K562 (cell line): ENCODE measurements at regions not wholly inside any gene's neighbourhood (a gene's known extent, or its start where the extent isn't known, plus 50 kb on each side); places are given as distances from the start of the nearest gene placed in this dataset.

Experiments used
- ATAC-seq: fragments of 200-7000 bp; cut with Tn5 transposase; 3 replicates; pipeline ENCODE4 v1.9.1; 2020; ENCODE audit warnings: moderate library complexity
- BruUV-seq: library from RNA; stranded (reverse); fragments of 400-500 nt; replicated peaks from 2 replicates; lab custom pipeline; 2021; lab: Mats Ljungman, UMichigan
- CTCF ChIA-PET: fragments of 300-600 bp; formaldehyde crosslinking; extraction: SDS; loops from one replicate; lab custom pipeline; 2021; ENCODE audit warnings: low intra/inter-chr PET ratio; lab: Yijun Ruan, JAX
- POLR2A ChIA-PET: fragments of 300-600, 350-650 bp; sonication (Branson Sonifier 250); formaldehyde crosslinking; extraction: SDS; loops from one replicate; lab custom pipeline; 2021; ENCODE audit warnings: antibody characterized with exemption, inconsistent platforms; lab: Yijun Ruan, JAX
- DNase-seq, 4 experiments: peaks; one replicate each; pipeline versions ENCODE4 v3.0.0 to v3.0.0-alpha.2; 2011 to 2018; ENCODE audit warnings: low spot score in 3 of 4, mixed read lengths in 3 of 4; ENCODE audit errors: extremely low read depth in 1 of 4
- FAIRE-seq: peaks from 2 replicates; lab custom pipeline; 2011; peaks lifted over from hg19 to GRCh38; lab: Jason Lieb, UNC
- H2AFZ ChIP-seq: 2 replicates; pipeline ENCODE4 v1.6.0; 2011; ENCODE audit warnings: low read depth, low read length, control low read depth, inconsistent platforms
- H3K27ac ChIP-seq: fragments of 200-600 bp; 3 replicates; pipeline ENCODE4 v1.8.0; 2011; ENCODE audit warnings: low read depth, mild to moderate bottlenecking, control low read depth, inconsistent platforms, low read length, moderate library complexity, mixed read lengths; ENCODE audit errors: extremely low read depth
- H3K27me3 ChIP-seq, 2 experiments: fragments of 300-600 bp in 1 of 2; 2 replicates in 1 of 2; 3 replicates in 1 of 2; pipeline versions ENCODE4 v1.6.0 to v1.8.0; 2011; ENCODE audit warnings: inconsistent platforms in 2 of 2, low read length in 2 of 2, mild to moderate bottlenecking in 1 of 2, mixed read lengths in 1 of 2, moderate library complexity in 1 of 2; ENCODE audit not compliant: control insufficient read depth in 2 of 2, insufficient read depth in 2 of 2
- H3K36me3 ChIP-seq: fragments of 300-600 bp; 3 replicates; pipeline ENCODE4 v1.8.0; 2011; ENCODE audit warnings: mild to moderate bottlenecking, low read length, inconsistent platforms; ENCODE audit not compliant: control insufficient read depth, insufficient read depth
- H3K4me1 ChIP-seq, 2 experiments: fragments of 200-600 bp in 1 of 2; replicated peaks in 1 of 2; 2 replicates in 1 of 2; 3 replicates in 1 of 2; pipeline versions ENCODE4 v1.5.1 to v1.8.0; 2011; ENCODE audit warnings: inconsistent platforms in 2 of 2, low read length in 2 of 2, mild to moderate bottlenecking in 1 of 2, mixed read lengths in 1 of 2, moderate library complexity in 1 of 2; ENCODE audit not compliant: control insufficient read depth in 2 of 2, insufficient read depth in 2 of 2
- H3K4me2 ChIP-seq: 2 replicates; pipeline ENCODE4 v1.6.1; 2011; ENCODE audit warnings: low read length, control low read depth, inconsistent platforms, mixed read lengths; ENCODE audit not compliant: insufficient read depth
- H3K4me3 ChIP-seq: fragments of 200-600 bp; sonication (generic), shearing (Covaris generic); 2 replicates; pipeline ENCODE4 v1.5.1; 2016; ENCODE audit warnings: control low read depth, inconsistent platforms
- H3K79me2 ChIP-seq: fragments of 200-600 bp; 3 replicates; pipeline ENCODE4 v1.8.0; 2011; ENCODE audit warnings: low read length, inconsistent platforms; ENCODE audit not compliant: control insufficient read depth, insufficient read depth
- H3K9ac ChIP-seq, 2 experiments: 2 replicates each; pipeline versions ENCODE4 v1.6.0 to v1.6.1; 2011; ENCODE audit warnings: low read depth in 2 of 2, low read length in 2 of 2, control low read depth in 1 of 2, inconsistent platforms in 1 of 2, mild to moderate bottlenecking in 1 of 2, mixed read lengths in 1 of 2; ENCODE audit not compliant: insufficient read depth in 1 of 2
- H3K9me1 ChIP-seq: one replicate; pipeline ENCODE4 v1.6.0; 2011; ENCODE audit warnings: inconsistent platforms, mild to moderate bottlenecking, low read length, moderate library complexity; ENCODE audit not compliant: control insufficient read depth, insufficient read depth
- H3K9me3 ChIP-seq: replicated peaks from 2 replicates; pipeline ENCODE4 v1.5.1; 2011; ENCODE audit warnings: low read depth, low read length, inconsistent platforms; ENCODE audit not compliant: control insufficient read depth, insufficient read depth
- H4K20me1 ChIP-seq: replicated peaks from 2 replicates; pipeline ENCODE4 v1.6.1; 2011; ENCODE audit warnings: low read length, inconsistent platforms, mixed read lengths; ENCODE audit not compliant: control insufficient read depth, insufficient read depth
- ESRRB ChIP-seq: fragments of 250-450 bp; sonication (Bioruptor Pico); IDR thresholded peaks from 2 replicates; pipeline ENCODE4 v1.5.0; 2020; ENCODE audit warnings: mild to moderate bottlenecking, moderate library complexity, borderline replicate concordance
- MGA ChIP-seq: fragments of 450-650 bp; IDR thresholded peaks from 2 replicates; pipeline ENCODE4 v1.6.1; 2016; ENCODE audit warnings: mild to moderate bottlenecking, moderate library complexity
- PHF20 ChIP-seq: fragments of 450-650 bp; IDR thresholded peaks from 2 replicates; pipeline ENCODE4 v1.6.1; 2018; ENCODE audit not compliant: partially characterized antibody
- POLR2B ChIP-seq: fragments of 450-650 bp; IDR thresholded peaks from 2 replicates; pipeline ENCODE4 v1.6.1; 2018; ENCODE audit warnings: low read depth; ENCODE audit not compliant: partially characterized antibody
- TRIM28 ChIP-seq: fragments of 450-650 bp; IDR thresholded peaks from 2 replicates; pipeline ENCODE4 v1.6.1; 2017
- ZNF184 ChIP-seq: sonication (generic); formaldehyde crosslinking; IDR thresholded peaks from 2 replicates; pipeline ENCODE4 v1.5.0; 2020; ENCODE audit warnings: missing genetic modification reagents
- WGBS: fragments of 100-300 bp; shearing (Covaris generic); methylation state at CpG from one replicate; pipeline ENCODE4 v1.1.6; 2016; ENCODE audit warnings: low coverage, mixed read lengths; ENCODE audit not compliant: insufficient coverage; ENCODE audit errors: missing lambda C conversion rate; 5-methylcytosine and 5-hydroxymethylcytosine counted together
- in situ Hi-C: fragments of 300-500 bp; cut with MboI; formaldehyde crosslinking; loops from 4 replicates; pipeline ENCODE4 v1.15.0; 2018; ENCODE audit warnings: inconsistent platforms, mixed read lengths
- intact Hi-C: fragments of 100-400 bp; cut with micrococcal nuclease; formaldehyde crosslinking; loops from 2 replicates; pipeline ENCODE4 v1.14.2; 2022

DNA sequence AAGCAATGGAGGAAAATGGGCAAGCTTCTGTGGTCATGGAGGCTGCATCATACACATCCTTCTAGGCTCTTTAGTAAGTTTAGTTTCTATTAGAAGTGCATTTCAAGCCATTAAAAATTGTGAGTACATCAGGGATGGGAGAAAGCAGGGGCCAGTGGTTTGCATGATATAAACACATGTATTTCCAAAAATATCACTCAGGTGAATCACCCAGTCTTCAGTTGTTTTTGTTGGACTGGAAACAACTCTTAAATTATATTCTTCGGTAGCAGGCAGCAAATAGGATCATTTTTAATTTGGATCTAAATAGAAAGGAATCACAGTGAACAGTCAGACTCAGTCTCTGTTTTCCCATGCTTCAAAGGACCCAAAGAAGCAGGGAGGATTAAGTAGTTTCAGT is 657.9 kb downstream of the TLR4 start:
- Histone ChIP-seq H3K9me3 (no peaks in the 10 kb centered on the region), H3K36me3 (no peaks in the 10 kb centered on the region), H3K4me2 (no peak overlapping the region), H3K4me3 (no peak overlapping the region), H3K79me2 (no peaks in the 10 kb centered on the region), H2AFZ (no peak overlapping the region), H3K27ac (no peak overlapping the region), H3K9me1 (no peaks in the 10 kb centered on the region), H3K9ac (no peak overlapping the region), H3K27me3 (no peaks in the 10 kb centered on the region), H4K20me1 (no peaks in the 10 kb centered on the region), H3K4me1 (no peaks in the 10 kb centered on the region)
- WGBS = 0% methylated on average over 1 of the region's 1 CpG
- intact Hi-C loops (no loop called here), in situ Hi-C loops (no loop called here)
- ChIA-PET POLR2A (no interaction called here), CTCF (no interaction called here)
- ATAC-seq = no peak
- no peak for DNase-seq
- no peak for FAIRE-seq
- BruUV-seq = no TSS peak
- TF ChIP-seq PHF20 = no peak
- TF ChIP-seq MGA = no peak
- TF ChIP-seq ZNF184 = no peak
- no peak for TF ChIP-seq TRIM28
- no peak for TF ChIP-seq POLR2B
- TF ChIP-seq ESRRB (CRISPR knock-in tag) = no peak
